KMS-11 (cell line): ENCODE measurements at regions not wholly inside any gene's neighbourhood (a gene's known extent, or its start where the extent isn't known, plus 50 kb on each side); places are given as distances from the start of the nearest gene placed in this dataset.

Source experiments
- H2AFZ ChIP-seq: fragments of 200-600 bp; sonication (generic); 2 replicates; pipeline ENCODE4 v1.6.1; 2016; ENCODE audit warnings: antibody characterized with exemption, mixed run types, low read depth
- H3K27ac ChIP-seq: fragments of 200-600 bp; sonication (generic); 2 replicates; pipeline ENCODE4 v1.6.1; 2016; ENCODE audit warnings: mild to moderate bottlenecking, mixed run types
- H3K27me3 ChIP-seq: fragments of 200-600 bp; sonication (generic); 2 replicates; pipeline ENCODE4 v1.6.1; 2017; ENCODE audit warnings: mild to moderate bottlenecking, low read depth, mixed run types, moderate library complexity; ENCODE audit not compliant: insufficient read depth
- H3K36me3 ChIP-seq: fragments of 200-600 bp; sonication (generic); 2 replicates; pipeline ENCODE4 v1.6.1; 2017; ENCODE audit warnings: mild to moderate bottlenecking, mixed run types; ENCODE audit not compliant: insufficient read depth
- H3K4me1 ChIP-seq: fragments of 200-600 bp; sonication (generic); 2 replicates; pipeline ENCODE4 v1.6.1; 2016; ENCODE audit warnings: mild to moderate bottlenecking, low read depth, mixed run types; ENCODE audit not compliant: poor library complexity, severe bottlenecking
- H3K4me2 ChIP-seq: fragments of 200-600 bp; sonication (generic); 2 replicates; pipeline ENCODE4 v1.7.0; 2016; ENCODE audit warnings: mild to moderate bottlenecking, mixed run types
- H3K4me3 ChIP-seq: fragments of 200-600 bp; sonication (generic); IDR thresholded peaks from 2 replicates; pipeline ENCODE4 v1.6.1; 2017; ENCODE audit warnings: low read depth, low read length, mixed read lengths; ENCODE audit not compliant: insufficient read depth
- H3K79me2 ChIP-seq: fragments of 200-600 bp; sonication (generic); 2 replicates; pipeline ENCODE4 v1.6.1; 2016; ENCODE audit warnings: low read depth, mixed run types; ENCODE audit not compliant: insufficient read depth
- H3K9ac ChIP-seq: fragments of 200-600 bp; sonication (generic); 2 replicates; pipeline ENCODE4 v1.6.1; 2016; ENCODE audit warnings: mild to moderate bottlenecking, mixed run types
- H4K20me1 ChIP-seq: fragments of 200-600 bp; sonication (generic); 2 replicates; pipeline ENCODE4 v1.6.1; 2016; ENCODE audit warnings: mild to moderate bottlenecking, mixed run types; ENCODE audit not compliant: insufficient read depth
- TF ChIP-seq, protein P1 (sequence below): fragments of 200-600 bp; sonication (generic); conservative IDR thresholded peaks from 2 replicates; pipeline ENCODE4 v1.6.1; 2017; ENCODE audit warnings: low read depth, mild to moderate bottlenecking, antibody characterized with exemption, low read length, moderate library complexity, mixed read lengths

GRCh38 chr3:177490626-177491025, 293.3 kb upstream of the TBL1XR1 start:
- TF ChIP-seq, protein P1, sequence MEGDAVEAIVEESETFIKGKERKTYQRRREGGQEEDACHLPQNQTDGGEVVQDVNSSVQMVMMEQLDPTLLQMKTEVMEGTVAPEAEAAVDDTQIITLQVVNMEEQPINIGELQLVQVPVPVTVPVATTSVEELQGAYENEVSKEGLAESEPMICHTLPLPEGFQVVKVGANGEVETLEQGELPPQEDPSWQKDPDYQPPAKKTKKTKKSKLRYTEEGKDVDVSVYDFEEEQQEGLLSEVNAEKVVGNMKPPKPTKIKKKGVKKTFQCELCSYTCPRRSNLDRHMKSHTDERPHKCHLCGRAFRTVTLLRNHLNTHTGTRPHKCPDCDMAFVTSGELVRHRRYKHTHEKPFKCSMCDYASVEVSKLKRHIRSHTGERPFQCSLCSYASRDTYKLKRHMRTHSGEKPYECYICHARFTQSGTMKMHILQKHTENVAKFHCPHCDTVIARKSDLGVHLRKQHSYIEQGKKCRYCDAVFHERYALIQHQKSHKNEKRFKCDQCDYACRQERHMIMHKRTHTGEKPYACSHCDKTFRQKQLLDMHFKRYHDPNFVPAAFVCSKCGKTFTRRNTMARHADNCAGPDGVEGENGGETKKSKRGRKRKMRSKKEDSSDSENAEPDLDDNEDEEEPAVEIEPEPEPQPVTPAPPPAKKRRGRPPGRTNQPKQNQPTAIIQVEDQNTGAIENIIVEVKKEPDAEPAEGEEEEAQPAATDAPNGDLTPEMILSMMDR, result no peak
- H3K27me3 ChIP-seq, result no peaks in the 10 kb centered on the region
- H3K4me3 ChIP-seq, result no peak overlapping the region
- no peaks in the 10 kb centered on the region for H3K4me1 ChIP-seq
- H2AFZ ChIP-seq, result no peak overlapping the region
- no peaks in the 10 kb centered on the region for H4K20me1 ChIP-seq
- no peaks in the 10 kb centered on the region for H3K36me3 ChIP-seq
- H3K4me2 ChIP-seq, result no peak overlapping the region
- H3K27ac ChIP-seq, result no peak overlapping the region
- no peak overlapping the region for H3K9ac ChIP-seq
- no peaks in the 10 kb centered on the region for H3K79me2 ChIP-seq

GRCh38 chr3:177491296-177492032, 294.2 kb upstream of the TBL1XR1 start:
- no peak overlapping the region for H3K27ac ChIP-seq
- no peak overlapping the region for H3K4me2 ChIP-seq
- no peak overlapping the region for H3K9ac ChIP-seq
- H3K27me3 ChIP-seq, result no peaks in the 10 kb centered on the region
- no peak overlapping the region for H3K4me3 ChIP-seq
- TF ChIP-seq, protein P1, result no peak
- H4K20me1 ChIP-seq, result no peaks in the 10 kb centered on the region
- no peaks in the 10 kb centered on the region for H3K4me1 ChIP-seq
- H3K79me2 ChIP-seq, result no peaks in the 10 kb centered on the region
- no peak overlapping the region for H2AFZ ChIP-seq
- H3K36me3 ChIP-seq, result no peaks in the 10 kb centered on the region

GRCh38 chr3:177493091-177493490, 295.8 kb upstream of the TBL1XR1 start:
- Histone ChIP-seq H3K27me3 (no peaks in the 10 kb centered on the region), H3K9ac (no peak overlapping the region), H2AFZ (no peak overlapping the region), H3K79me2 (no peaks in the 10 kb centered on the region), H3K4me1 (no peaks in the 10 kb centered on the region), H4K20me1 (no peaks in the 10 kb centered on the region), H3K27ac (no peak overlapping the region), H3K4me2 (no peak overlapping the region), H3K36me3 (no peaks in the 10 kb centered on the region), H3K4me3 (no peak overlapping the region)
- TF ChIP-seq, protein P1, result no peak

GRCh38 chr3:177494216-177494615, 296.9 kb upstream of the TBL1XR1 start:
- H3K27ac ChIP-seq, result no peak overlapping the region

More at GRCh38 chr3:177494216-177494615, 296.9 kb upstream of the TBL1XR1 start:
- no peaks in the 10 kb centered on the region for H3K4me1 ChIP-seq
- H2AFZ ChIP-seq, result no peak overlapping the region
- H3K79me2 ChIP-seq, result no peaks in the 10 kb centered on the region
- TF ChIP-seq, protein P1, result no peak
- no peaks in the 10 kb centered on the region for H3K27me3 ChIP-seq
- H3K9ac ChIP-seq, result no peak overlapping the region
- H3K4me2 ChIP-seq, result no peak overlapping the region
- H3K36me3 ChIP-seq, result no peaks in the 10 kb centered on the region
- H3K4me3 ChIP-seq, result no peak overlapping the region
- H4K20me1 ChIP-seq, result no peaks in the 10 kb centered on the region
